Mesendoderm (in vitro differentiated cells): ENCODE measurements at regions not wholly inside any gene's neighbourhood (a gene's known extent, or its start where the extent isn't known, plus 50 kb on each side); places are given as distances from the start of the nearest gene placed in this dataset.

Experiments used
- DNase-seq: peaks from one replicate; pipeline ENCODE4 v3.0.0; 2013
- H2AK5ac ChIP-seq: 2 replicates; pipeline ENCODE4 v1.6.1; 2013; ENCODE audit warnings: low read length, inconsistent platforms
- H2BK120ac ChIP-seq: 2 replicates; pipeline ENCODE4 v1.6.1; 2013; ENCODE audit warnings: low read depth, mild to moderate bottlenecking, low read length, moderate library complexity, mixed read lengths
- H2BK15ac ChIP-seq: replicated peaks from 2 replicates; pipeline ENCODE4 v1.6.1; 2013; ENCODE audit warnings: low read depth, mild to moderate bottlenecking, moderate library complexity
- H2BK5ac ChIP-seq: 2 replicates; pipeline ENCODE4 v1.6.1; 2013; ENCODE audit warnings: low read length, inconsistent platforms
- H3K18ac ChIP-seq: 2 replicates; pipeline ENCODE4 v1.6.1; 2013; ENCODE audit warnings: mild to moderate bottlenecking, low read length, mixed read lengths
- H3K23ac ChIP-seq: one replicate; pipeline ENCODE4 v1.6.1; 2013; ENCODE audit warnings: low read length
- H3K27ac ChIP-seq: 2 replicates; pipeline ENCODE4 v1.5.1; 2013; ENCODE audit warnings: low read depth, mild to moderate bottlenecking, inconsistent platforms, low read length, moderate library complexity
- H3K27me3 ChIP-seq: 2 replicates; pipeline ENCODE4 v1.6.1; 2013; ENCODE audit warnings: low read length, control low read depth, mild to moderate bottlenecking, inconsistent platforms; ENCODE audit not compliant: insufficient read depth, poor library complexity
- H3K36me3 ChIP-seq: 2 replicates; pipeline ENCODE4 v1.6.1; 2013; ENCODE audit warnings: low read length, inconsistent platforms; ENCODE audit not compliant: control insufficient read depth, insufficient read depth
- H3K4ac ChIP-seq: one replicate; pipeline ENCODE4 v1.6.1; 2013; ENCODE audit warnings: low read depth, mild to moderate bottlenecking, low read length, moderate library complexity
- H3K4me1 ChIP-seq: 2 replicates; pipeline ENCODE4 v1.6.1; 2013; ENCODE audit warnings: low read depth, low read length, inconsistent platforms; ENCODE audit not compliant: control insufficient read depth
- H3K4me2 ChIP-seq: 2 replicates; pipeline ENCODE4 v1.6.1; 2013; ENCODE audit warnings: low read length
- H3K4me3 ChIP-seq: 2 replicates; pipeline ENCODE4 v1.5.1; 2013; ENCODE audit warnings: mild to moderate bottlenecking, low read length
- H3K56ac ChIP-seq: one replicate; pipeline ENCODE4 v1.6.1; 2013; ENCODE audit warnings: low read length
- H3K79me1 ChIP-seq: 2 replicates; pipeline ENCODE4 v1.6.1; 2013; ENCODE audit warnings: low read length, inconsistent platforms
- H3K79me2 ChIP-seq: 2 replicates; pipeline ENCODE4 v1.6.1; 2013; ENCODE audit warnings: mild to moderate bottlenecking, low read length; ENCODE audit not compliant: control insufficient read depth, insufficient read depth
- H3K9ac ChIP-seq: 2 replicates; pipeline ENCODE4 v1.6.1; 2013; ENCODE audit warnings: low read length, inconsistent platforms
- H4K5ac ChIP-seq: one replicate; pipeline ENCODE4 v1.6.1; 2013; ENCODE audit warnings: low read length
- H4K8ac ChIP-seq: one replicate; pipeline ENCODE4 v1.6.1; 2013; ENCODE audit warnings: low read depth, mild to moderate bottlenecking, control low read depth, low read length, moderate library complexity
- WGBS: extraction: QIAGEN DNeasy Blood & Tissue Kit; methylation state at CpG from one replicate; pipeline ENCODE4 v1.1.7; 2013; ENCODE audit warnings: low lambda C conversion rate, missing lambda C conversion rate; ENCODE audit not compliant: insufficient coverage; ENCODE audit errors: extremely low coverage; 5-methylcytosine and 5-hydroxymethylcytosine counted together

- no peak overlapping the region for H3K23ac ChIP-seq
- H3K9ac ChIP-seq = no peak overlapping the region
- H3K27ac ChIP-seq = no peak overlapping the region
- H4K5ac ChIP-seq = no peak overlapping the region
- H2BK15ac ChIP-seq = no peak overlapping the region
- no peak overlapping the region for H4K8ac ChIP-seq
- no peaks in the 10 kb centered on the region for H3K4me1 ChIP-seq
- no peaks in the 10 kb centered on the region for H3K79me2 ChIP-seq
- no peaks in the 10 kb centered on the region for H3K79me1 ChIP-seq
- H3K56ac ChIP-seq = no peak overlapping the region
- no peak overlapping the region for H2BK5ac ChIP-seq
- no peaks in the 10 kb centered on the region for H3K36me3 ChIP-seq
- no CpG with 5 or more reads among the region's 20 CpGs for WGBS
- H3K27me3 ChIP-seq = no peaks in the 10 kb centered on the region
- no peak overlapping the region for H3K18ac ChIP-seq
- H2AK5ac ChIP-seq = no peak overlapping the region
- no peak overlapping the region for H3K4me2 ChIP-seq
- H3K4me3 ChIP-seq = no peak overlapping the region
- no peak overlapping the region for H2BK120ac ChIP-seq
- H3K4ac ChIP-seq = no peak overlapping the region
- no peak for DNase-seq
These were observed 1324.8 kb downstream of the TMEM121 start for GRCh38 chr14:106850913-106851825.

GRCh38 chr14:106872611-106873446 is 1346.4 kb downstream of the TMEM121 start:
- Histone ChIP-seq H3K4me3 (no peak overlapping the region), H3K23ac (no peak overlapping the region), H3K79me1 (no peaks in the 10 kb centered on the region), H2BK120ac (no peak overlapping the region), H3K4me2 (no peak overlapping the region), H3K36me3 (no peaks in the 10 kb centered on the region), H4K8ac (no peak overlapping the region), H2BK15ac (no peak overlapping the region), H3K27ac (no peak overlapping the region), H3K27me3 (no peaks in the 10 kb centered on the region), H4K5ac (no peak overlapping the region), H2AK5ac (no peak overlapping the region), H3K56ac (no peak overlapping the region), H3K18ac (no peak overlapping the region), H2BK5ac (no peak overlapping the region), H3K9ac (no peak overlapping the region), H3K79me2 (no peaks in the 10 kb centered on the region), H3K4me1 (no peaks in the 10 kb centered on the region), H3K4ac (no peak overlapping the region)
- no peak for DNase-seq
- no CpG with 5 or more reads among the region's 23 CpGs for WGBS

GRCh38 chr14:106874350-106874749 is 1348.0 kb downstream of the TMEM121 start:
- Histone ChIP-seq H3K79me2 (no peaks in the 10 kb centered on the region), H3K23ac (no peak overlapping the region), H3K4ac (no peak overlapping the region), H3K9ac (no peak overlapping the region), H3K27me3 (no peaks in the 10 kb centered on the region), H4K8ac (no peak overlapping the region), H2BK15ac (no peak overlapping the region), H4K5ac (no peak overlapping the region), H3K4me2 (no peak overlapping the region), H3K56ac (no peak overlapping the region), H3K4me3 (peak overlapping the region; percentile 32), H2AK5ac (no peak overlapping the region), H3K36me3 (no peaks in the 10 kb centered on the region), H2BK5ac (no peak overlapping the region), H3K4me1 (no peaks in the 10 kb centered on the region), H3K18ac (no peak overlapping the region), H2BK120ac (no peak overlapping the region), H3K27ac (no peak overlapping the region), H3K79me1 (no peaks in the 10 kb centered on the region)
- no CpG with 5 or more reads among the region's 4 CpGs for WGBS
- DNase-seq = no peak

GRCh38 chr14:106875503-106875902 is 1349.1 kb downstream of the TMEM121 start:
- H3K56ac ChIP-seq = no peak overlapping the region
- H3K36me3 ChIP-seq = no peaks in the 10 kb centered on the region
- H3K4me1 ChIP-seq = no peaks in the 10 kb centered on the region
- H3K9ac ChIP-seq = no peak overlapping the region
- H3K79me1 ChIP-seq = no peaks in the 10 kb centered on the region
- H3K27ac ChIP-seq = no peak overlapping the region
- no peak overlapping the region for H3K4me2 ChIP-seq
- no peak for DNase-seq
- no peak overlapping the region for H3K4ac ChIP-seq
- no peak overlapping the region for H2BK120ac ChIP-seq
- H3K18ac ChIP-seq = no peak overlapping the region
- H3K23ac ChIP-seq = no peak overlapping the region
- WGBS = no CpG with 5 or more reads among the region's 4 CpGs
- H3K27me3 ChIP-seq = no peaks in the 10 kb centered on the region
- no peak overlapping the region for H4K8ac ChIP-seq
- H3K79me2 ChIP-seq = no peaks in the 10 kb centered on the region
- H3K4me3 ChIP-seq = no peak overlapping the region
- H4K5ac ChIP-seq = no peak overlapping the region
- H2AK5ac ChIP-seq = no peak overlapping the region
- no peak overlapping the region for H2BK5ac ChIP-seq
- H2BK15ac ChIP-seq = no peak overlapping the region

GRCh38 chr14:106876711-106877110 is 1350.3 kb downstream of the TMEM121 start:
- Histone ChIP-seq H2BK15ac (no peak overlapping the region), H2AK5ac (no peak overlapping the region), H3K18ac (no peak overlapping the region), H3K56ac (no peak overlapping the region), H3K23ac (no peak overlapping the region), H3K36me3 (no peaks in the 10 kb centered on the region), H4K5ac (no peak overlapping the region), H2BK120ac (no peak overlapping the region), H3K27me3 (no peaks in the 10 kb centered on the region), H3K4me1 (no peaks in the 10 kb centered on the region), H3K79me2 (no peaks in the 10 kb centered on the region), H3K4ac (no peak overlapping the region), H3K27ac (no peak overlapping the region), H3K4me3 (no peak overlapping the region), H4K8ac (no peak overlapping the region), H3K79me1 (no peaks in the 10 kb centered on the region), H3K9ac (no peak overlapping the region), H2BK5ac (no peak overlapping the region), H3K4me2 (no peak overlapping the region)
- no peak for DNase-seq
- no CpG with 5 or more reads among the region's 3 CpGs for WGBS
